Upper lobe of left lung (tissue), 6 donors: ENCODE measurements at regions not wholly inside any gene's neighbourhood (a gene's known extent, or its start where the extent isn't known, plus 50 kb on each side); places are given as distances from the start of the nearest gene placed in this dataset.

ENCODE experiments used
- ATAC-seq, 2 donors: fragments of 200-7000 bp; cut with Tn5 transposase; one replicate each; pipeline ENCODE4 v1.9.1; 2022; ENCODE audit warnings: mild to moderate bottlenecking in 2 of 2, moderate library complexity in 2 of 2; ENCODE audit not compliant: low FRiP score in 2 of 2
- DNase-seq, 2 donors: peaks; one replicate each; pipeline ENCODE4 v3.0.0-alpha.2; 2019 to 2020
- H3K27ac ChIP-seq, 4 donors: fragments of 200-600 bp; sonication (generic); one replicate each; pipeline ENCODE4 v1.5.1; 2016 to 2019
- H3K27me3 ChIP-seq, 4 donors: fragments of 200-600 bp; sonication (generic); one replicate each; pipeline ENCODE4 v1.5.1; 2017 to 2019
- H3K36me3 ChIP-seq, 4 donors: fragments of 200-600 bp; sonication (generic); one replicate each; pipeline ENCODE4 v1.5.1; 2016 to 2019
- H3K4me1 ChIP-seq, 4 donors: fragments of 200-600 bp; sonication (generic); one replicate each; pipeline ENCODE4 v1.5.1; 2018 to 2019
- H3K4me3 ChIP-seq, 4 donors: fragments of 200-600 bp; sonication (generic); one replicate each; pipeline ENCODE4 v1.5.1; 2017 to 2019; ENCODE audit warnings: mild to moderate bottlenecking in 2 of 4, moderate library complexity in 1 of 4
- H3K9me3 ChIP-seq, 4 donors: fragments of 200-600 bp; sonication (generic); one replicate each; pipeline ENCODE4 v1.5.1; 2018 to 2019
- EP300 ChIP-seq, 4 donors: sonication (generic); formaldehyde crosslinking; IDR thresholded peaks; one replicate each; pipeline ENCODE4 v1.5.1; 2017; ENCODE audit warnings: antibody characterized with exemption in 4 of 4, control low read depth in 2 of 4
- POLR2A ChIP-seq, 4 donors: fragments of 450-650 bp; IDR thresholded peaks; one replicate each; pipeline ENCODE4 v1.5.1; 2016 to 2017; ENCODE audit warnings: antibody characterized with exemption in 4 of 4, mild to moderate bottlenecking in 2 of 4
- POLR2AphosphoS5 ChIP-seq, 2 donors: sonication (generic); formaldehyde crosslinking; IDR thresholded peaks; one replicate each; pipeline ENCODE4 v1.5.1; 2017; ENCODE audit warnings: antibody characterized with exemption in 2 of 2
- WGBS, 2 donors: methylation state at CpG; one replicate each; pipeline ENCODE4 v1.1.5; 2017 to 2018; 5-methylcytosine and 5-hydroxymethylcytosine counted together
- TF ChIP-seq, protein P1 (sequence below), 6 experiments: fragments of 450-650 bp in 4 of 6; fragments of 200-600 bp in 2 of 6; sonication (generic) in 2 of 6; IDR thresholded peaks; one replicate each; pipeline ENCODE4 v1.5.1; 2016 to 2019; ENCODE audit warnings: antibody characterized with exemption in 6 of 6
- donor health status: DM: no; HTN: no; CAD: no; lungs with moderate emphysema.
- donor health status: DM: no; HTN: yes; CAD: no; lungs with severe emphysema.

DNA sequence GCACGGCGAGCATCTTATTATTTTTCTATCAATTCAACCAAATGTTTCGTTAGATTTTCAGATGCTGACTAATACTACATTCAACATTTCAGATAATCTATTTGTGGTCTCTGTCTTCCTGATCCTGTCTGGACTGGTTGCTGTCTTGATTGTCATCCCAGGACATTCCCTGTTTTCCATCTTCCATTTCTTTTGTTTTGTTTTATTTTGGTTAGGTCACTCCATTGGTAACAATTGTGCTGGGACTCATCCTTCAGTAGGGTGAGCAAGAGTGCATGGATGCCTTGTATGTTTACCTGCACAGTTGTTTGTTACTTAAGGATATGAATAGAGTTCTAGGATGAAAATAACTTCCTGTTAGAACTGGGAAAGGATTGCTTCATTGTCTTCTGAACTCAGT, 55.9 kb upstream of the ACYP2 start:
- Histone ChIP-seq H3K4me3 (no peak overlapping the region), H3K27me3 (no peaks in the 10 kb centered on the region), H3K9me3 (no peaks in the 10 kb centered on the region), H3K27ac (no peak overlapping the region), H3K4me1 (peaks cover 0 to 6% (median 0%) of the 10 kb centered on the region in 4 donors), H3K36me3 (no peaks in the 10 kb centered on the region)
- TF ChIP-seq, protein P1, sequence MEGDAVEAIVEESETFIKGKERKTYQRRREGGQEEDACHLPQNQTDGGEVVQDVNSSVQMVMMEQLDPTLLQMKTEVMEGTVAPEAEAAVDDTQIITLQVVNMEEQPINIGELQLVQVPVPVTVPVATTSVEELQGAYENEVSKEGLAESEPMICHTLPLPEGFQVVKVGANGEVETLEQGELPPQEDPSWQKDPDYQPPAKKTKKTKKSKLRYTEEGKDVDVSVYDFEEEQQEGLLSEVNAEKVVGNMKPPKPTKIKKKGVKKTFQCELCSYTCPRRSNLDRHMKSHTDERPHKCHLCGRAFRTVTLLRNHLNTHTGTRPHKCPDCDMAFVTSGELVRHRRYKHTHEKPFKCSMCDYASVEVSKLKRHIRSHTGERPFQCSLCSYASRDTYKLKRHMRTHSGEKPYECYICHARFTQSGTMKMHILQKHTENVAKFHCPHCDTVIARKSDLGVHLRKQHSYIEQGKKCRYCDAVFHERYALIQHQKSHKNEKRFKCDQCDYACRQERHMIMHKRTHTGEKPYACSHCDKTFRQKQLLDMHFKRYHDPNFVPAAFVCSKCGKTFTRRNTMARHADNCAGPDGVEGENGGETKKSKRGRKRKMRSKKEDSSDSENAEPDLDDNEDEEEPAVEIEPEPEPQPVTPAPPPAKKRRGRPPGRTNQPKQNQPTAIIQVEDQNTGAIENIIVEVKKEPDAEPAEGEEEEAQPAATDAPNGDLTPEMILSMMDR (IDR thresholded peaks at IDR 0.05) = no peak
- TF ChIP-seq EP300 (IDR thresholded peaks at IDR 0.05) (no peak), POLR2A (IDR thresholded peaks at IDR 0.05) (no peak), POLR2AphosphoS5 (IDR thresholded peaks at IDR 0.05) (no peak)
- DNase-seq (no peak), ATAC-seq (no peak)
- WGBS, 2 donors = 95 to 100% methylated on average over 3 of the region's 3 CpGs

DNA sequence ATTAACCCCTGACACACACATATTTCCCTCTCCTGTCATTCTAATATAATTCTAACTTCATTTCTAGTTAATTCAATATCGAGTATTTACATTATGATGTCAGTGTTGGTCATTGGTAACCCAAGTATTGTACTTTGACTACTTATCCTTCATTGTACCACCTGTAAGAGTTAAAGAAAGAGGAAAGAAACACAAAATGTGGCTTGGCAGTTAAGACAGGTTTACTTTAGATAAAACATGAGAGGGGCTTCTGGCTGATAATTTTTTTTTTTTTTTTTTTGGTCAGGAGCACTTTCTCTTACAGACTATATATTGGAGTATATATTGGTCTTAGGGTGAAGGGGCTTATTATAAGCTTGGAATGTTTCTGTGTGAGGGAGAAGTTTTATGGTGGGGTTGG, 57.0 kb upstream of the ACYP2 start:
- TF ChIP-seq, protein P1 (IDR thresholded peaks at IDR 0.05) = no peak
- TF ChIP-seq POLR2AphosphoS5 (IDR thresholded peaks at IDR 0.05) = no peak
- TF ChIP-seq EP300 (IDR thresholded peaks at IDR 0.05) = no peak
- TF ChIP-seq POLR2A (IDR thresholded peaks at IDR 0.05) = no peak
- DNase-seq = no peak
- Histone ChIP-seq H3K9me3 (no peaks in the 10 kb centered on the region), H3K27me3 (no peaks in the 10 kb centered on the region), H3K4me1 (peaks cover 0 to 6% (median 0%) of the 10 kb centered on the region in 4 donors), H3K36me3 (no peaks in the 10 kb centered on the region), H3K4me3 (no peak overlapping the region), H3K27ac (no peak overlapping the region)
- ATAC-seq = no peak
- WGBS, 2 donors = 85 to 100% methylated on average over 1 of the region's 1 CpG

DNA sequence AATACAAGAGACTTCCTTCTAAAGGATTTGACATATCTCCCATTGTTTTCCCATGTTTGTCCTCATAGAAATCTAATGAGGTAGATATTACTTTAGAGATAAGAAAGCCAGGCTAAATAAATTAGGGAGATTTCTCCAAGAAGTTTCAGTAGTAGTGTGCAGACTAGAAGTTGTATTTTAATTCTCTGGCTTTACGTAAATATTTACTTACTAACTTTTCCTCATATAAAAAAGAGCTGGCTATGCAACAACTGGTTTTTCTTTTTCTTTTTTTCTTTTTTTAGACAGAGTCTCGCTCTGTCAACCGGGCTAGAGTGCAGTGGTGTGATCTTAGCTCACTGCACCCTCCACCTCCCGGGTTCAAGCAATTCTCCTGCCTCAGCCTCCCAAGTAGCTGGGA, 60.6 kb upstream of the ACYP2 start:
- ATAC-seq = no peak
- Histone ChIP-seq H3K9me3 (no peaks in the 10 kb centered on the region), H3K27ac (no peak overlapping the region), H3K4me3 (no peak overlapping the region), H3K36me3 (peaks cover 0 to 11% (median 0%) of the 10 kb centered on the region in 4 donors), H3K27me3 (no peaks in the 10 kb centered on the region), H3K4me1 (peaks cover 0 to 6% (median 0%) of the 10 kb centered on the region in 4 donors)
- no peak for DNase-seq
- WGBS, 2 donors = 68 to 73% methylated on average over 4 of the region's 4 CpGs
- TF ChIP-seq EP300 (IDR thresholded peaks at IDR 0.05) (no peak), POLR2AphosphoS5 (IDR thresholded peaks at IDR 0.05) (no peak), POLR2A (IDR thresholded peaks at IDR 0.05) (no peak)
- TF ChIP-seq, protein P1 (IDR thresholded peaks at IDR 0.05) = no peak

DNA sequence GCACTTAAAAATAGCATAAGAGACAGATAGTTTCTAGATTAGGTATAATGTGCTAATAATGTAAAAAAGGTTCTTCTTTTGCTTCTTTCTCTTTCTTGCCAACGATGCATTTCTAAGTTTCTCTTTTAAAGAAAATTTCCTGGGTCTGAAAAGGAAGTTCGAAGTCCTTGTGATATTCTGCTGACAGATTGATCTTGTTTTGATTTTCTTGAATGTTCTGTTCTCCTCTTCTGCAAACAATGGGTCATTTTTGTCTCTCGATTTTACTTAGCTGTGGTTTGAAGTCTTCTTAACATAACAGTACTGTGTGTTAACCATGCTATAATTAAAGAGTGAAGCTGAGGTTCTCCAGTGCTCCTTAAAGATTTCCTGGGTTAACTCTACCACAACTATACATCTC, 61.1 kb upstream of the ACYP2 start:
- no peaks in the 10 kb centered on the region for H3K27me3 ChIP-seq
- no peaks in the 10 kb centered on the region for H3K9me3 ChIP-seq
- H3K4me1 ChIP-seq = peaks cover 0 to 6% (median 0%) of the 10 kb centered on the region in 4 donors
- peaks cover 0 to 11% (median 0%) of the 10 kb centered on the region in 4 donors for H3K36me3 ChIP-seq
- no peak for DNase-seq
- ATAC-seq = no peak
- H3K4me3 ChIP-seq = no peak overlapping the region
- 46 to 54% methylated on average over 3 of the region's 3 CpGs for WGBS, 2 donors
- TF ChIP-seq, protein P1 (IDR thresholded peaks at IDR 0.05) = no peak
- TF ChIP-seq EP300 (IDR thresholded peaks at IDR 0.05) = no peak
- TF ChIP-seq POLR2A (IDR thresholded peaks at IDR 0.05) = no peak
- no peak overlapping the region for H3K27ac ChIP-seq

DNA sequence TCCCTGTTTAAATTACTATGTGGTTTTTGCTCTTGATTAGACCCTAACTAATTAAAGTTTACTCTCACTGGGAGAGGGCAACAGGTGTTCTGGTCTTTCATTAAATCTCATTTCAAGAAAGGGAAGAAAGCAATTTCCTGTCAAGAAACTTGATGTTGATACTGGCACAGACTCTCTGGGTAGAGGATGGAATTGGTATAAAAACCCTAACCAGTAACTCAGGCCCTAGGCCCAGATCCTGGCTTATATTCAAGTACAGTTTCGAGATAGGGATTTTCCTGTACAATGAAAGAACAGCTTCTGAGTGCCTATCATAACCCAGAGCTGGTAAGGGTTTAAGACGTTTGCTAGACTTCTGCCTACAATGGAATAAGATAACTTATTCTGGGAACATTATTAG, 61.6 kb upstream of the ACYP2 start:
- no peak for DNase-seq
- H3K9me3 ChIP-seq = no peaks in the 10 kb centered on the region
- ATAC-seq = no peak
- H3K4me1 ChIP-seq = peaks cover 0 to 6% (median under 1%) of the 10 kb centered on the region in 4 donors
- H3K4me3 ChIP-seq = no peak overlapping the region
- TF ChIP-seq EP300 (IDR thresholded peaks at IDR 0.05) = no peak
- TF ChIP-seq POLR2AphosphoS5 (IDR thresholded peaks at IDR 0.05) = no peak
- TF ChIP-seq, protein P1 (IDR thresholded peaks at IDR 0.05) = no peak
- TF ChIP-seq POLR2A (IDR thresholded peaks at IDR 0.05) = no peak
- H3K27ac ChIP-seq = no peak overlapping the region
- H3K36me3 ChIP-seq = peaks cover 0 to 11% (median 0%) of the 10 kb centered on the region in 4 donors
- H3K27me3 ChIP-seq = no peaks in the 10 kb centered on the region
- 42 to 74% methylated on average over 2 of the region's 2 CpGs for WGBS, 2 donors
